Loucy (cell line): ENCODE measurements at regions not wholly inside any gene's neighbourhood (a gene's known extent, or its start where the extent isn't known, plus 50 kb on each side); places are given as distances from the start of the nearest gene placed in this dataset.

Source experiments
- EZH2phosphoT487 ChIP-seq: fragments of 200-600 bp; IDR thresholded peaks from 2 replicates; pipeline ENCODE4 v1.6.1; 2018; ENCODE audit warnings: antibody characterized with exemption, mild to moderate bottlenecking, moderate library complexity, borderline replicate concordance
- TF ChIP-seq, protein P1 (sequence below): fragments of 200-600 bp; sonication (generic); conservative IDR thresholded peaks from 2 replicates; pipeline ENCODE4 v1.5.1; 2014; ENCODE audit warnings: mild to moderate bottlenecking, antibody characterized with exemption, low read length

DNA sequence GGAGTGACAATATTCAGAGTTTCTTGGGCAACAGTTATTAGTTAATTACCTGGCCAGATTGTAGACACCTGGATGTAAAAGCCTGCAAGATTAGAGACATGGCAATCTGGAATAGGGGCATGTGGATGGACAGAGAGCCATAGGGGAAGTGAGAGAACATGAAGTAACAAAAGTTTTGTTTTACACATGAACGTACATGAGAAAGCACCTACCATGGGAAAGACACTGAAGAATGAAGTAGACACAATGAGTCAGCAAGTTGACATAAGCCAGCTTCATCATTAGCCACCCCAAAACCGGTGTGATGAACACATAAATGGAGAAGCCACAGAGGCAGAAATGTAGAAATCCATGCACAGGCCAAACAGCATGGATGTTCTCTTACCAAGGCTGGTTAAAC is 462.1 kb upstream of the C1orf87 start:
- TF ChIP-seq, protein P1, sequence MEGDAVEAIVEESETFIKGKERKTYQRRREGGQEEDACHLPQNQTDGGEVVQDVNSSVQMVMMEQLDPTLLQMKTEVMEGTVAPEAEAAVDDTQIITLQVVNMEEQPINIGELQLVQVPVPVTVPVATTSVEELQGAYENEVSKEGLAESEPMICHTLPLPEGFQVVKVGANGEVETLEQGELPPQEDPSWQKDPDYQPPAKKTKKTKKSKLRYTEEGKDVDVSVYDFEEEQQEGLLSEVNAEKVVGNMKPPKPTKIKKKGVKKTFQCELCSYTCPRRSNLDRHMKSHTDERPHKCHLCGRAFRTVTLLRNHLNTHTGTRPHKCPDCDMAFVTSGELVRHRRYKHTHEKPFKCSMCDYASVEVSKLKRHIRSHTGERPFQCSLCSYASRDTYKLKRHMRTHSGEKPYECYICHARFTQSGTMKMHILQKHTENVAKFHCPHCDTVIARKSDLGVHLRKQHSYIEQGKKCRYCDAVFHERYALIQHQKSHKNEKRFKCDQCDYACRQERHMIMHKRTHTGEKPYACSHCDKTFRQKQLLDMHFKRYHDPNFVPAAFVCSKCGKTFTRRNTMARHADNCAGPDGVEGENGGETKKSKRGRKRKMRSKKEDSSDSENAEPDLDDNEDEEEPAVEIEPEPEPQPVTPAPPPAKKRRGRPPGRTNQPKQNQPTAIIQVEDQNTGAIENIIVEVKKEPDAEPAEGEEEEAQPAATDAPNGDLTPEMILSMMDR: no peak
- no peak for TF ChIP-seq EZH2phosphoT487
